Stimulated activated CD4-positive, alpha-beta T cell treated with anti-CD3 and anti-CD28 coated beads, Interleukin-1b, Interleukin-23, amount 100 ng/mL, for 48 hours (primary cell): ENCODE measurements at regions not wholly inside any gene's neighbourhood (a gene's known extent, or its start where the extent isn't known, plus 50 kb on each side); places are given as distances from the start of the nearest gene placed in this dataset.

Source experiments
- DNase-seq: peaks from one replicate; pipeline ENCODE4 v3.0.0-alpha.2; 2020

DNA sequence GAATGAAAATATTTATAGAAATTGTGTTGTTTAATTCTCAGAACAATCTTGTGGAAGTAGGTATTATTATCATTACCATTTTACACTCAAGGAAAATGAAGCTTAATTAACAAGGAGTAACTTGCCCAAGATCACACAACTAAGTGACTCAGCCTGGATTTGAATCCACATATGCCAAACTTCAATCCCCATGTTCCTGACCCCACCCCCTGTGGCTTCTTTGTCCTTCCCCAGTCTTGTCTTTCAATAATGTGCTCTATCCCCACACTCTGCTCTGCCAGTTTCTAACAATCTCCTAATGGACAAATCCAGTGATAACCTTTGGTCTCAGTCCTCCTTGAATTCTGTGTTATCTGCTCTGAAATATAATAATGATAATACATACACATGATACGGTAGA is 355.2 kb downstream of the BMP4 start:
- DNase-seq, result no peak

DNA sequence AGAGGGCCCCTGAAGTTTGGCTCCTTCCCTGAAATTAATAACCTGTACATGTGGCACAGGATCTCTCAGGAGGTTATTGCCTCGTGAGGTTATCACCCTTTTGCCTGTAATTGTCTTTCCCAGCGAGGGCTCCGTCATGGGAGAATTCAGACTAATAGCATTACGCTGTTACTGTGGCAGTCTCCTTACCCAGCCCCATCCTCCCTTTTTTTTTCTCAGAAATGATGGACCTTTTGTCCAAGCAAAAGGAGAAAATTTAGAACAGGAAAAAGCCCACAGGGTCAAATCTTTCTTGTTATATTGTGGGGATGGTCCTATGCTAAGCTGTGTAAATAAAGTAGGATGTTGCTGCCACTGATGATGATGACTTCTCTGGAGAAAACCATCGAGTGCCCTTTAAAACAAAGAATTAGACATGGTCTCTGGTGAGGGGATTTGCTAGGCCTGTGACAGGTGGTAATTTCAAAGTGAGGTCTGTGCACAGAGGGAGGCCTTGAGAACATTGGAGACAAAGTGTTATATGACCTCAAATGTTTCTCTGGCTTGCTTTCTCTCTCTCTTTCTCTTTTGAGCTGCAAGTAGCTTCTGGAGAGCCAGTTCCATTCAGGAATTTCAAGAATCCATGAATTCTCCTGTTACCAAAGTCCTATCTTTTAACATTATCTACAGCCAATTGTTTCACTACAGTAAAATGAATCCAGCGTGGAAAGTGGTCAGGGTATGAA is 357.2 kb downstream of the BMP4 start:
- no peak for DNase-seq

DNA sequence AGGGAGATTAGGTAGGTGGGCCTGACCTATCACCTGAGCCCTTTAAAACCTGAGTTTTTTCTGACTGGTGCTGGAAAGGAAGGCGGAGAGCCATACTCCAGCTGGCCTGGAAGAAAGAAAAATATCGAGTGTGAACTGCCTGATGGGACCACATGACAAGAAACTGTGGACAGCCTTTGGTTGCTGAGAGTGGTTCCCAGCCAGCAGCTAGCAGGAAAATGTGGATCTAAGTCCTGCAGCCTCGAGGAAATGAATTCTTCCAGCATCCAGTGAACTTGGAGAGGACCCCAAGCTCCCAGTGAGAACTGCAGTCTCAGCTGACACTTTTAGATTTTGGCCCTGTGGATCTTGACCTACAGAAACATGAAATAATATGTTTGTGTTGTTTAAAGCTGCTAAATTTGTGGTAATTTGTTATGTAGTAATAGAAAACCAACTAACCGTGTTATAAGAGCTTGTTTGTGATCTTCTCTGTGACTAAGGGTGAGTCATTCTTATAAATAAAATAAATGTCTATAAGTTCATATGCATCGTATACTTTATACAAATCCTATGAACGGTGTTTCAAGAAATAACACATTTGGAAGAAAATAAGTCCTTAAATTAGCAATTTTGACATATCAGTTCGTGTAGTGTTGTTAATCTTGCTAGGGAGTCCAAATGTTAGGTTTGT is 359.6 kb downstream of the BMP4 start:
- DNase-seq, result no peak

DNA sequence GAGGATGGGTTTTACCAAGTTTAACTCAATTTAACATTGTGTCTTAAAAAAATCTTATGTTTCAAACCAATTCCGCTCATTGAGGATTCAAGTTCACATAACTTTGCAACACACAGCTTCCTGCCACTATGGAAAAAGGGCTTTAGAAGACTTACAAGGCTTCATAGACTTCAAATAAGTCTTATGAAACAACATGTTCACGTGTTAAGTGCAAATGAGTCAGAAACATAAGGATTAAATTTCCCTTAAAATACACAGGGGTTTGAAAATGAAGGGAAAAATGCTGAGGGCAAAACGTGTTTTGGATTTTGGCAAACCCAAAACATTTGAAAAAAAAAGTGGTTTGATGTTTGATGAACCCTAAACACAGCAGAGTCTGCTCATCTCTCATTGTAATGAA is 364.8 kb downstream of the BMP4 start:
- no peak for DNase-seq

DNA sequence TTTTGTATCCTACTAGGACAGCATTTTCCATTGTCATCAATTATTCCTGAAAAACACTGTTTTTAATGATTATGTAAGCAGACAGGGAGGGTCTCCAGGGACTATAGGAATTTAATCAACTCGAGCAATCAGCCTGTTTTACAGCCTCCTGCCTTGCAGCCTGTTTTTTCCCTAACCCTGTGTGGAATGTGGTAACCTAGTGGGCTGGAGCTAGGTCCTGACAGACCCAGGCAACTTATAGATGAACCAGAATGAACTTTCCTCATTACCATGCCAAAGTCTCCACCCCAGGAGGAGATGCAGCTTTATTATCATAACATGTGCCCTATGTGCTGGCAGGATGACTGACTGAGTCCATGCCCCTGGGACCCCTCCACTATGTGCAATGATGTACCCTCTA is 375.1 kb downstream of the BMP4 start:
- DNase-seq, result no peak

DNA sequence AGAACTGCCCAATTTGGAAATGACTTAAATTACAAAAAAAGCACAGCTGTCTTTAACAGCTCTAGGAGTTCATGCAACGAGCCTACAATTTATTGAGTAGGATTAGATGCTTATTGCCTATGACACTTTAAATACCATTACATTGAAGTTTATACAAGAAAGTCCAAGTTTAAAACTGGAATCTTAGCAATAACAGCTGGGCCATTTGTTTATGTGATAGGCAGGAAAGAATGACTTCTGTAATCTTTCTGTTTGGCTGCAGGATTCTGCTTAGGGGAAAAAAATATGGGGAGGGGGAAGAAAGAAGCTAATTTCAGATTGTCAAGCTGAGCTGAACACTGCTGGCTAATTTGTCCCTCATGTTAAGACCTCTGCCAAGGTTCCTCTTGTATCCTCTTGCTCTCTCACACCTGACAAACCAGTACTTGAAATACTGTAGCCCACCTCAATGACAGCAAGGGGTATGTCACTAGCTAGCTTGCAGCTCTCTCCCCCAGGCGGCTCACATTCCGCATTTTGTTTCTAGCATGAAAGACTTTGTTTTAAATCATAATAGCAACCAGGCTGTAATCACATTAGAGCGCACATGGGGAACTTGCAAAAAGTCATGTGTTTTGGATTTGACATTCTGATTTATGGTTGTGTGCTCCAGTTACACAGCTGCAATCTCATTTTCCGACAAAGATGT is 384.8 kb downstream of the BMP4 start:
- no peak for DNase-seq

DNA sequence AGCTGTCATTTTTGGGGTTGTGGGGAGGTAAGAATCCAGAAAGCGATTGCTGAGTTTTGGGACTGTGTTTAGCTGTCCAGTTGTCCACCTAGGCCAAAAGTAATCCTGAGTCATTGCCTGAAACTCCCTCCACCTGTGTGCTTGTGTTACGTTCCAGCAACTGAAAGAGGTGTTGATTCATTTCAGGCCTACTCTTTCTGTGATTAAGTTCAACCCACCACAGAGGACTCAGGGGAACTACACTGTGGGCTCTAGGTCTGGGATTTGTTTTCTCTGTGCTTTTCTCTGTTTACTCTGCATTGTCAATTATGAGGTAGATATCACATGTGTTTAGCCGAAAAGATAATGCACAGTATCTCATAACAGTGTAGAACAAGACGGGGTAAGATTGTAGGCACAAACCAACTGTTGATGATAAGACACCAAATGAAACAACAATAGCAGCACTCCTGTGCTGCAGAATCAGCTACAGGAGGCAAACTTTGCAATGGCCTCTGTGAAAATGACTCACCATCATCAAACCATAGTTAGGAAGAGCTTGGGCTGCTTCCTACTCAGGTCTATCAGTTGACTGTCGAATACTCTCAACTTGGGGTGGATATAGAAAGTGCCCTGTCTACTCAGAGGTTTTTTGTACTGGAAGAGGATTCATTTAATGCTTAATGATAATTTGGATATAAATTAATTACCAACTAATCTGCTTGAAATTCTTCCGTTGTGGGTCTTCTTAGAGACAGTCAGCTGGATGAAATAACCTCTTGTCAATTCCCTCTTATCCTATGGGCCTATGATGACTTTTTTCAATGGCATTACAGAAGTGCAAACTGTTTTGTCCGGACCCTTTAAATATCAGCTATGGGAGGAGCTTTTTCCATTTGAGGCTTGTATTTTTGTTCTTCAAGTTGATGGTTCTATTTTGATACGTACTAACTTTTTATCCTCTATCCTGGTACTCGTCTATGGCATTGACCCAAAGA is 385.9 kb downstream of the BMP4 start:
- DNase-seq, result no peak

DNA sequence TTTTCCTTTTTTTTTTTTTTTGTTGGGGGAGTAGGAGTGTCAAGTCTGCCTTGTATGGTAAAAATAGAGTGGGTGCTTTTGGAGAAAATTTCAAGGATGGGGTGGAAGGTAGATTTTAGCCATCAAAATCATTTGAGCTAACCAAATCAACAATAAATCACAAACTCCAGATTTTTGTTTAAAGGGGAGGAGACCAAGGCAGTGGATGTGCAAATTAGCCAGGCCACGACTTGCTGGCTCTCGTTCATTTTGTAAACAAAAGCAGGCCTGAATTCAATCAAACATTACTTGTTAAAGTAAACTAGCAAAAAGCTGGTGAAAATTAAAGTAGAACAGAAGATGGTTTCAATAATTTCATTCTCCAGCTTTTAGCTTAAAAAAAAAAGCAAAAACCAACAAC is 387.2 kb downstream of the BMP4 start:
- no peak for DNase-seq

DNA sequence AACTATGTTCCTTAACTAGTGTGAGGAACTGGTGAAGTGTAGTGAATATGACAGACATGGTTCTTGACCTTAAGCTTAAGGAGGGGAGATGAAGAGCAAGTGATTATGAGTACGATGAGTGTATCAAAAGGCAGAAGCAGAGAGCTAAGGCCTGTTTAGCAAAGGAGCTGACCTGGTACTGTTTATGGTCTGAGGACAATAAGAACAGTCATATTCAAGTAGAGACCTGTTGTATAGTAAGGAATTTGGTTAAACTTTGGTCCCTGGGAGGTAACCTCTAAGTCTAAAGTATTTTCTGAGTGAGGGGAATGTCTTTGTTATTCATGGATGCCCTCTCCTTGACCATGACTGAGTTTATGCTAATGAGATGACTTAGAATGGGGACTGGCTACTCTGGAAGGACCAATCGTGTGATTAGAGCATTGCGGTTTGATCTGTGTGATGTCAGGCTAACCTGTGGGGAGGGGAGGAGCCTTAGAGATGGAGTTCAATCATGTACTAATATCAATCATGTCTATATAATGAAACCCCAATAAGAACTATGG is 389.3 kb downstream of the BMP4 start:
- no peak for DNase-seq

DNA sequence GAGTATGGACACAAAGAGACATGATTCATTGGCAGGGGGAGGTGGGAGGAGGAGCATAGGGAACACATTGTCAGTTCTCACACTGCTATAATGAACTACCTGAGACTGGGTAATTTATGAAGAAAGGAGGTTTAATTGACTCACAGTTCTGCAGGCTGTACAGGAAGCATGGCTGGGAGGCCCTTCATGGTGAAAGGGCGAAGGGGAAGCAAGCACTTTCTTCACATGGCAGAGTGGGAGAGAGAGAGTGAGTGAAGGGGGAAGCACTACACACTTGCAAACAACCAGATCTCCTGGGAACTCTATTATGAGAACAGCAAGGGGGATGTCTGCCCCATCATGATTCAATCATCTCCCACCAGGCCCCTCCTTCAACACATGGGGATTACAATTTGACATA is 391.8 kb downstream of the BMP4 start:
- no peak for DNase-seq

DNA sequence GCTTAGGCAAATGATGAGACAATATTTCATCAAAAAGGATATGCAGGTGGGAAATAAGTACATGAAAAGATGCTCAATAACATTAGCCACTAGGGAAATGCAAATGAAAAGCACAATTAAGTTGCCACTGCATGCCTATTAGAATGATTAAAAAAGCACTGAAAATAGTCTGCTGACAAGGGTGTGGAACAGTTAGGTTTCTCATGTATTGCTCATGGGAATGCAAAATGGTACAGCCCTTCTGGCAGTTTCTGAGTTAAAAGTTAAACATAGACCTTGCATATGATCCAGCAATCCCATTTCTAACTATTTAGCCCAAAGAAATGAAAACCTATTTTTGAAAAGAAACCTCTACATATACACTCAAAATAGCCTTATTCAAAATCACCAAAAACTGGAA is 393.0 kb downstream of the BMP4 start:
- DNase-seq, result no peak

DNA sequence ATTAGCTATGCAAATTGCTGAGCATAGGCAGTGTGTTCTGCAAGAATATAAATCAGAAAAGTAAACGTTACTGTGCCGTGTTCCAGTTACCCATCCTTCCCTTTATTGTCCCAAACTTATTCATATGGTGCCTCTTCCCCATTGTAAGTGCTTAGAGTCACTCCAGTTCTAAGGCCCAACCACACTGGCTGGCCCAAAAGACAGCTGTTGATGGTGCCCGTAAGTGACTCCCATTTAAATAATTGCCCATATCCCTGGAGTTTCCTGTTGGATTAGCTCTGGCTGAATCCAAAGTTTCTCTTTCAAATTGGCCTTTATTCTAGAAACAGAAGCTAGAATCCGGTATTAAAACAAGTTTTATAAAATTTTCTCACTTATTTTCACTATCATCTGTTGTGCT is 400.1 kb upstream of the DDHD1 start:
- DNase-seq, result no peak

DNA sequence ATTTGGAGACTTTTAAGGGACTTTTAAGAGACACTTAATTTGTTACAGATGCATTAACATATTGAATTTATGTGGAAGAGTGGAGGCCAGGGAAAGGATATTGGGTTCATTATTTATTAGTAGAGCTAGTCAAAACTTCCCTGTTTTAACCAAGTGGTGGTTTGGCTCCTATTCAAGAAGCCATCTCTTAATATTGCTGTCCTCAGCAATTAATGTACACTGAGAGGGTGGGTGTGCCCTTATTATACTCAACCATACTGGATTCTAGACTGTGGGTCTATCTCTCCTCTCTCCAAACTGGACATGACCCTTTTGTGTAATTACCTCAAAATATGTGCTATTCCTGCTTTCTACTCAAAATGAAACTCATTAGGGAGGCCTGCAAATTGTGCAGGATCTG is 398.7 kb upstream of the DDHD1 start:
- DNase-seq, result no peak

DNA sequence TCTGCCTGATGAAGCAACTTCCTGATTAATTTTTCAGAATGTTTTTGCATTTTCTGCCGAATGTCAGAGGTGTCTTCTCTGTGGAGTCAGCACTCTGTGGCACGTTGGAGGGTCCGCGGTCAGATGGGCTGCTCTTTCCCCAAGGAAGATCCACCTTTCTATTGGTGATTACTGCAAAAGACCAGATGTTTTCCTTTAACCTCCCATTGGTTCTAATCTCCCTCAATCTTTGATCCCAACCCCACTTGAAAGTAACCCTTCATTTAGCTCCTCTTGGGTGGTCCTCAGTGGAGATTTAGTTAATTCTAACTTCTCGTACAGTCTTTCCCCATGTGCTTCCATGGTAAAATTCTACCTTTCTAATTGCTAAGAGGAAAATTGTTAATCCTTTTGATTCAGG is 397.7 kb upstream of the DDHD1 start:
- DNase-seq, result no peak

DNA sequence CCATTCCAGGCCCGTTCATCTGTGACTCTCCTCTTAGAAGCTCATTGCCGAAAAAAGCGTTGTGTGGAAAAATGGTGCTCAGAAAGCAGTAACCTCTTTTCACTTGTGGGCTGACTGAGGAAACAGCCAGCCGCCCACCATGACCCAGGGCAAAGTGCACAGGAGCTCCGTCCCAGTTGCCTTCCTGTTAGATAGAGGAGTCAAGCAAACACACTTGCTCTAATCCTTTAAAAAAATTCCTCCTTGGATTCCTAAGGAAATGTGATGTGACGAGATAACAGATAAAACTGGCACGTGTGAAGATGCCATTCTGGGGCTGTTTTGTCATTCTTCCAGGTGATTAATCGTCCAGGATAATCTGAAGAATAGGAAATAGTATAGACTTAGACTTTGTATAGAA is 396.8 kb upstream of the DDHD1 start:
- no peak for DNase-seq

DNA sequence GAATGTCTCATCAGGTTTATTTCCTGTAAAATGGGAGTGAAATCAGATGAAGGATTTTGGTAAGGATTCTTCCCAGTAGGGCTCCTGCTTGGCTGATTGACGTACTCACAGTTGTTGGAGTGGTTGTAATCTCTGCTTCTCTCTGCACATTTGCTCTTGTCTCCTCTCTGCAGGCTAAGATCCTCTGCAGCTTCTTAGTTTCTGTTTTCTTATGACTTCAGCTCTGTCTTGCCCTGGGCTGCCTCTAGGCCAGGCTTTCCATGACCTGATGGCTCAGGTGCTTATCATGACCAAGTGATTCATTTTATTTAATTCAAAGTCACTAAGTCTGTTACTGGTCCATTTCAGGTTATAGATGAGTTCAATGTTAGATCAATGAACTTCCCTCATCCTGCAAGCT is 394.5 kb upstream of the DDHD1 start:
- no peak for DNase-seq

DNA sequence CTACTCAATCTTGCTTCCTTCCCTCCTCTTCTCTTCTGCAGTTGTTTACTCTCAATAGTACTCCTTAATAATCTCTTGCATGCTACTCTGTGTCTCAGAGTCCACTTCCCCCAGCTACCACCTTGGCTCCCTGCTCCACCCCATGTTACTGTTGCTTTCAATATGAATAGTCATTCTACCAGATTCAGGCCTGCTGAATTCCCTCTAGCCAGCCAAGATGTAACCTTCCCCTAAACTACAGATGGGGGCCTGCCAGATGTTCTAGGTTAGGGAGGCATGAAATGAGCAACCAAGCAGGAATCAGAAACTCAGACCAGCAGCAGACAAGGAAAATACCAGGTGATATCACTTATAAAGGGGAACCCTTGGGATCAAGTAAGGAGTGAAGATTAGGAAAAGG is 392.1 kb upstream of the DDHD1 start:
- DNase-seq, result no peak

DNA sequence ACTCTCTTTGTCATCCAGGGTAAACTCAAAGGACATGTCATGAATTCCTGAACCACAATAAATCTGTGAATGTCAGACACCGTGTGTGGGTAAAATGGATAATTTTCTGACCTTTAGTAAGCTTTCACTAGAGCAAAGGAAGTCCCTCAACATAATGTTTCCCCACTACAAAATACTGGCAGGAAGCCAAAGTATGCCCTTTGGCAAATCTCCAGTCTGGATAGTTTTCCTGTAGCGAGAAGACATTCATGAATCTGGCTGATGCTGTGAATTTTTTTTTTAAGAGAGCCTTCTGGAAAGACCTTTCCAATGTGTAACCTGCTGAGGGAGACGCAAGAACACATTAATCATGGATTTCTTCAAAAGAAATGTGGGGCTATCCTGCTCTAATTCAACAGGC is 389.6 kb upstream of the DDHD1 start:
- no peak for DNase-seq

DNA sequence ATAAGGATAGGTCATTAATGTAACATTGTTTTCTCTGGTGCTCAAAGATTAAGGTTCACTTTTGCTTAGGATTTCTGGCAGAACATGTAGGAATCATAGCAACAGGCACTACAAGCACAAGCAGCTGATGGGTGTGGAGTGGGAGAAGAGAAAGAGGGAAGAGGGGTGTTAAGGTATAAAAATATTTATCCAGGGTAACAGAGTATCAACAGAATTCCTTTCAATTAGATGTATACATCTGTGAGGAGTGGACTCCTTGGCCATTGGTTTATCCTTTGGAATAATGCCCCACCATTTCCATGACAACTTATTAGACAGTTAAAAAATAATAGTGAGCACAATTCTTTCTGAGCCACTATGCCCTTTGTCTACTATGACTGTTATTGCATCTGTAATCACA is 388.3 kb upstream of the DDHD1 start:
- DNase-seq, result no peak

DNA sequence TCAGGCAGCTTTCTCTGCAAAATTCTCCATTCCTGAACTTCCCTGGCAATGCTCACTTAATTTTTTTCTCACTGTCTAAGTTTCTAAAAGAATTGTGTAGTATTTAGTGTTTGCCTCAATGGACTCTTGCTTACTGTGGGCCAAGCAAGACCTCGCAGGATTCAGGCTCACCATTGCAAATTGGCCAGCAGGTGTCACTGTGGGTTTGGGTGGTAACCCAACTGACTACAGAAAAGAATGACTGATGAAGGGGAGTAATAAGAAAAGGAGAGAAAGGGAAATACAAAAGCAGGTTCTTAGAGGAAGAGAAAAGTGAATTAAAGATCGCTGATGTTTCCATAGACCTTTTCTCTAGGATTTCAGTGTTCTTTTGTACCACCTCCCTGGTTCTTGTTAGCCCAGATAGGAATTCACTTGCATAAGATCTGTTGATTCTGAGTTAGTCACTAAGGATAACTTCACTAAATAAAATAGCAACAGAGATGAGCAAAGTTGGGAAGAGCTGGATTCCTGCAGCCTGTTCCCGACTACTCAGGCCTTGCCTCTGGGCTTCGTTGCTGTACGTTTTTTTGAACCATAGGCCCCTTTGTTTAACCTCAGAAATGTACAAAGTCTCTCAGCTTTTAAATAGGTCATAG is 386.5 kb upstream of the DDHD1 start:
- peak; percentile 55 for DNase-seq

DNA sequence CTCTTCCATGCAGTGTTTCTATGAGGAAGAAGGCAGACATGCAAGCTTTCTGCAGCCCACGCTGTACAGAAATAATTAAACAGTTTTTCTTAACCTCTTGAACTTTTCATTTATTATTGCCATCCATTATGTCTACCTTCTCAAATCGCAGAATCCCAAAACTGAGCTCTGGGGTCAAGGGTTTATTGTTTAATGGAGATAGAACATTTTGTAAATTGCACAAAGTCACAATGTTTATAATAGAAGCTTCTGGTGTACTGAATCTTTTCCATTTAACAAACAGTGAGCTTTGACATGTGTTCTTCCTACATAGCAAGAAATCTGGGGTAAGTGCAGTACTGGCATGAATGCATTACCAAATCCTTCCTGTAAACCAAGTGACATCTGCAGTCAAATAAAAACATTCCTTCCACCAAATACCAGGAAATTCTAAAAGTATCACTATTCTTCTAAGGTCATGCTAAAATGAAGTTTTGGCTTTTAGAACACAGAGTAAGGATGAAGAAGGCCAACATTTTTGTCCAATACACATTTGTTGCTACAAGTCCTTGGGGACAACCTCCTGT is 385.3 kb upstream of the DDHD1 start:
- no peak for DNase-seq
